HCT116 (cell line): ENCODE measurements at regions not wholly inside any gene's neighbourhood (a gene's known extent, or its start where the extent isn't known, plus 50 kb on each side); places are given as distances from the start of the nearest gene placed in this dataset.

Experiments
- ATAC-seq: fragments of 200-7000 bp; cut with Tn5 transposase; 2 replicates; pipeline ENCODE4 v1.9.1; 2020; ENCODE audit warnings: mild to moderate bottlenecking, moderate library complexity
- BruUV-seq: library from RNA; stranded (reverse); fragments of 400-500 nt; replicated peaks from 2 replicates; lab custom pipeline; 2021; lab: Mats Ljungman, UMichigan
- CTCF ChIA-PET: fragments of 300-600 bp; sonication (Branson Sonifier 250); formaldehyde crosslinking; loops from one replicate; lab custom pipeline; 2021; ENCODE audit warnings: antibody characterized with exemption; lab: Charles Lee
- POLR2A ChIA-PET: fragments of 300-600, 350-600 bp; sonication (Branson Sonifier 250); formaldehyde crosslinking; loops from one replicate; lab custom pipeline; 2021; ENCODE audit warnings: antibody characterized with exemption; lab: Charles Lee
- RAD21 ChIA-PET, 2 experiments: fragments of 300-600 bp; sonication (Branson Sonifier 250); formaldehyde crosslinking; loops; one replicate each; lab custom pipeline; 2023; ENCODE audit warnings: low total read pairs in 2 of 2; ENCODE audit not compliant: uncharacterized antibody in 2 of 2, unreplicated experiment in 2 of 2, low non-redundant PET in 1 of 2; lab: Charles Lee
- DNase-seq: peaks from one replicate; pipeline ENCODE4 v3.0.0-alpha.2; 2010; ENCODE audit warnings: low read depth, low spot score
- H2AFZ ChIP-seq: fragments of 200-600 bp; shearing (Covaris generic), sonication (generic); 2 replicates; pipeline ENCODE4 v1.6.1; 2017; ENCODE audit warnings: low read depth, mixed run types, mixed read lengths, antibody characterized with exemption, low read length; ENCODE audit not compliant: poor library complexity, severe bottlenecking
- H3K27ac ChIP-seq: 2 replicates; pipeline ENCODE4 v1.5.1; 2012; ENCODE audit warnings: low read depth, low read length
- H3K27me3 ChIP-seq: fragments of 200-600 bp; sonication (generic); 2 replicates; pipeline ENCODE4 v1.6.1; 2016; ENCODE audit warnings: mixed run types, low read length, mixed read lengths; ENCODE audit not compliant: insufficient read depth
- H3K36me3 ChIP-seq, 2 experiments: fragments of 200-500 bp in 1 of 2; fragments of 200-600 bp in 1 of 2; sonication (Bioruptor generic) in 1 of 2; sonication (generic) in 1 of 2; 2 replicates each; pipeline versions ENCODE4 v1.5.1 to v1.6.1; 2014 to 2016; ENCODE audit warnings: low read length in 2 of 2, inconsistent platforms in 1 of 2, mixed read lengths in 1 of 2, mixed run types in 1 of 2; ENCODE audit not compliant: insufficient read depth in 2 of 2, control insufficient read depth in 1 of 2
- H3K4me1 ChIP-seq, 2 experiments: fragments of 200-600 bp in 1 of 2; sonication (generic) in 1 of 2; 2 replicates each; pipeline versions ENCODE4 v1.5.1 to v1.6.1; 2012 to 2017; ENCODE audit warnings: low read length in 2 of 2, inconsistent platforms in 1 of 2, mild to moderate bottlenecking in 1 of 2, mixed read lengths in 1 of 2, mixed run types in 1 of 2, moderate library complexity in 1 of 2; ENCODE audit not compliant: insufficient read depth in 2 of 2, control insufficient read depth in 1 of 2
- H3K4me2 ChIP-seq: fragments of 200-600 bp; sonication (generic); 2 replicates; pipeline ENCODE4 v1.6.1; 2017; ENCODE audit warnings: mixed run types, low read length, mixed read lengths
- H3K4me3 ChIP-seq, 2 experiments: fragments of 200-600 bp in 1 of 2; sonication (generic) in 1 of 2; replicated peaks in 1 of 2; 2 replicates each; pipeline ENCODE4 v1.5.1; 2011 to 2016; ENCODE audit warnings: low read length in 2 of 2, control low read depth in 1 of 2, low read depth in 1 of 2, mild to moderate bottlenecking in 1 of 2, mixed read lengths in 1 of 2, mixed run types in 1 of 2
- H3K79me2 ChIP-seq: fragments of 200-600 bp; sonication (generic); 2 replicates; pipeline ENCODE4 v1.6.1; 2017; ENCODE audit warnings: mild to moderate bottlenecking, mixed run types, low read length, moderate library complexity, mixed read lengths; ENCODE audit not compliant: insufficient read depth
- H3K9ac ChIP-seq: fragments of 200-600 bp; sonication (generic); 2 replicates; pipeline ENCODE4 v1.6.1; 2016; ENCODE audit warnings: low read length, mixed read lengths
- H3K9me2 ChIP-seq: fragments of 200-600 bp; sonication (generic), shearing (Covaris generic); 2 replicates; pipeline ENCODE4 v1.6.1; 2017; ENCODE audit warnings: mixed run types, mild to moderate bottlenecking, moderate library complexity; ENCODE audit not compliant: insufficient read depth
- H3K9me3 ChIP-seq, 2 experiments: fragments of 200-500 bp in 1 of 2; fragments of 200-600 bp in 1 of 2; sonication (Bioruptor generic) in 1 of 2; sonication (generic) in 1 of 2; 2 replicates each; pipeline ENCODE4 v1.6.1; 2014 to 2017; ENCODE audit warnings: low read length in 2 of 2, mixed read lengths in 2 of 2, inconsistent platforms in 1 of 2, low read depth in 1 of 2, mild to moderate bottlenecking in 1 of 2, mixed run types in 1 of 2, moderate library complexity in 1 of 2; ENCODE audit not compliant: control insufficient read depth in 1 of 2, insufficient read depth in 1 of 2
- H4K20me1 ChIP-seq: fragments of 200-600 bp; sonication (generic), shearing (Covaris generic); 2 replicates; pipeline ENCODE4 v1.6.1; 2017; ENCODE audit warnings: mixed run types, mild to moderate bottlenecking, moderate library complexity; ENCODE audit not compliant: insufficient read depth
- CBX3 ChIP-seq: IDR thresholded peaks from 2 replicates; pipeline ENCODE4 v1.6.1; 2012; ENCODE audit warnings: low read depth
- CTCF ChIP-seq, 3 experiments: fragments of 200-600 bp in 1 of 3; sonication (generic) in 1 of 3; IDR thresholded peaks in 2 of 3; conservative IDR thresholded peaks in 1 of 3; 2 replicates each; pipeline ENCODE4 v1.5.1; 2012 to 2017; ENCODE audit warnings: low read depth in 2 of 3, low read length in 2 of 3, antibody characterized with exemption in 1 of 3, borderline replicate concordance in 1 of 3, control low read depth in 1 of 3, mild to moderate bottlenecking in 1 of 3, mixed read lengths in 1 of 3, mixed run types in 1 of 3, moderate library complexity in 1 of 3; ENCODE audit not compliant: insufficient read depth in 1 of 3
- ELF1 ChIP-seq: IDR thresholded peaks from 2 replicates; pipeline ENCODE4 v1.6.1; 2012; ENCODE audit warnings: low read depth, borderline replicate concordance
- MAX ChIP-seq: IDR thresholded peaks from 2 replicates; pipeline ENCODE4 v1.6.1; 2012
- RAD21 ChIP-seq: IDR thresholded peaks from 2 replicates; pipeline ENCODE4 v1.6.1; 2012; ENCODE audit warnings: low read depth, mild to moderate bottlenecking
- REST ChIP-seq: IDR thresholded peaks from 2 replicates; pipeline ENCODE4 v1.6.1; 2012; ENCODE audit warnings: low read depth
- SIN3A ChIP-seq: IDR thresholded peaks from 2 replicates; pipeline ENCODE4 v1.6.1; 2012; ENCODE audit warnings: low read depth
- SRF ChIP-seq: IDR thresholded peaks from 2 replicates; pipeline ENCODE4 v1.6.1; 2012; ENCODE audit warnings: low read depth
- TCF7L2 ChIP-seq: IDR thresholded peaks from 2 replicates; pipeline ENCODE4 v1.7.0; 2011; ENCODE audit warnings: borderline replicate concordance, inconsistent platforms; ENCODE audit not compliant: insufficient read depth, insufficient read length; ENCODE audit errors: extremely low read depth
- YY1 ChIP-seq: IDR thresholded peaks from 2 replicates; pipeline ENCODE4 v1.6.1; 2011; ENCODE audit warnings: low read length, low read depth, moderate library complexity, mild to moderate bottlenecking; ENCODE audit not compliant: insufficient replicate concordance; ENCODE audit errors: extremely low read depth
- ZBTB33 ChIP-seq: IDR thresholded peaks from 2 replicates; pipeline ENCODE4 v1.6.1; 2011; ENCODE audit warnings: mild to moderate bottlenecking, low read length, moderate library complexity; ENCODE audit not compliant: insufficient replicate concordance; ENCODE audit errors: extremely low read depth
- ZFX ChIP-seq: fragments of 450-650 bp; IDR thresholded peaks from 2 replicates; pipeline ENCODE4 v1.6.1; 2017
- ZNF274 ChIP-seq: fragments of 200-500 bp; sonication (Bioruptor generic); IDR thresholded peaks from 2 replicates; pipeline ENCODE4 v1.6.1; 2014; ENCODE audit warnings: mild to moderate bottlenecking, low read depth, low read length, inconsistent platforms
- intact Hi-C: fragments of 100-400 bp; cut with micrococcal nuclease; formaldehyde crosslinking; loops from 2 replicates; pipeline ENCODE4 v1.10.0; 2022

- no TSS peak for BruUV-seq
- intact Hi-C loops = no loop called here
- POLR2A ChIA-PET = no interaction called here
- TF ChIP-seq SRF (no peak), SIN3A (no peak), ZNF274 (no peak), CTCF (IDR thresholded peaks at IDR 0.05 in 2 of 3, conservative IDR thresholded peaks at IDR 0.05 in 1 of 3; ENCODE audit: borderline replicate concordance in 1 of 3, insufficient read depth in 1 of 3, low read depth in 2 of 3, low read length in 2 of 3) (no peak)
- Histone ChIP-seq H3K4me2 (no peak overlapping the region), H3K79me2 (no peaks in the 10 kb centered on the region), H3K9me2 (no peaks in the 10 kb centered on the region), H3K36me3 (no peaks in the 10 kb centered on the region), H3K27ac (no peak overlapping the region), H3K27me3 (no peaks in the 10 kb centered on the region), H3K9ac (no peak overlapping the region), H3K4me1 (no peaks in the 10 kb centered on the region), H2AFZ (no peak overlapping the region), H3K9me3 (no peaks in the 10 kb centered on the region), H3K4me3 (no peak overlapping the region), H4K20me1 (no peaks in the 10 kb centered on the region)
- CTCF ChIA-PET = no interaction called here
- no peak for ATAC-seq
- RAD21 ChIA-PET = no interaction called here
- no peak for DNase-seq
These were observed 72.3 kb upstream of the NAALADL2 start for GRCh38 chr3:174786825-174787224.

GRCh38 chr3:174791161-174791560, 68.0 kb upstream of the NAALADL2 start:
- TF ChIP-seq YY1 (no peak), TCF7L2 (no peak), REST (no peak), ZBTB33 (no peak), CBX3 (no peak), ELF1 (no peak), MAX (no peak), RAD21 (no peak), ZFX (no peak)
- no peak overlapping the region for H3K4me2 ChIP-seq
- no peak overlapping the region for H3K4me3 ChIP-seq
- H3K27me3 ChIP-seq = no peaks in the 10 kb centered on the region
- no peaks in the 10 kb centered on the region for H3K9me3 ChIP-seq
- H3K36me3 ChIP-seq = no peaks in the 10 kb centered on the region
- ATAC-seq (no peak), DNase-seq (no peak)
- H3K4me1 ChIP-seq = no peaks in the 10 kb centered on the region
- BruUV-seq = no TSS peak
- H3K9ac ChIP-seq = no peak overlapping the region
- no peaks in the 10 kb centered on the region for H3K79me2 ChIP-seq
- no peaks in the 10 kb centered on the region for H3K9me2 ChIP-seq
- H2AFZ ChIP-seq = no peak overlapping the region
- H3K27ac ChIP-seq = no peak overlapping the region
- ChIA-PET RAD21 (no interaction called here), POLR2A (no interaction called here), CTCF (no interaction called here)
- no peaks in the 10 kb centered on the region for H4K20me1 ChIP-seq
- intact Hi-C loops = no loop called here
